ENCODE measurements at regions not wholly inside any gene's neighbourhood (a gene's known extent, or its start where the extent isn't known, plus 50 kb on each side); places are given as distances from the start of the nearest gene placed in this dataset.

GRCh38 chr4:128700659-128701350 is 108.7 kb upstream of the JADE1 start:
- Mint-ChIP-seq H3K4me1 (no peaks in the 10 kb centered on the region), H3K27ac (no peak overlapping the region), H3K9me3 (no peaks in the 10 kb centered on the region), H3K27me3 (no peaks in the 10 kb centered on the region), H3K4me3 (no peak overlapping the region), H3K36me3 (no peaks in the 10 kb centered on the region)
- ChIA-PET POLR2A (no interaction called here), CTCF (no interaction called here)
- no peak overlapping the region for H3K4me3 ChIP-seq (ENCODE audit: control insufficient read depth in 1 of 2, extremely low read depth in 1 of 2, low read length in 1 of 2)
- no peaks in the 10 kb centered on the region for H3K36me3 ChIP-seq (ENCODE audit: control insufficient read depth in 2 of 2, extremely low read depth in 1 of 2, insufficient read depth in 1 of 2, low read length in 1 of 2)
- no peaks in the 10 kb centered on the region for H3K9me3 ChIP-seq
- WGBS (ENCODE audit: insufficient coverage) = 100% methylated on average over 1 of the region's 1 CpG
- ATAC-seq (replicated peaks in 1 of 4) (no peak), DNase-seq (no peak)
- no peaks in the 10 kb centered on the region for H3K4me1 ChIP-seq (ENCODE audit: control insufficient read depth in 1 of 2, extremely low read depth in 1 of 2, insufficient read depth in 2 of 2, low read length in 2 of 2)
- H3K27ac ChIP-seq (ENCODE audit: low read length) = no peak overlapping the region
- no peaks in the 10 kb centered on the region for H3K27me3 ChIP-seq (replicated peaks in 1 of 2; ENCODE audit: control insufficient read depth in 2 of 2, extremely low read depth in 1 of 2, insufficient read depth in 2 of 2, low read length in 1 of 2)

DNA sequence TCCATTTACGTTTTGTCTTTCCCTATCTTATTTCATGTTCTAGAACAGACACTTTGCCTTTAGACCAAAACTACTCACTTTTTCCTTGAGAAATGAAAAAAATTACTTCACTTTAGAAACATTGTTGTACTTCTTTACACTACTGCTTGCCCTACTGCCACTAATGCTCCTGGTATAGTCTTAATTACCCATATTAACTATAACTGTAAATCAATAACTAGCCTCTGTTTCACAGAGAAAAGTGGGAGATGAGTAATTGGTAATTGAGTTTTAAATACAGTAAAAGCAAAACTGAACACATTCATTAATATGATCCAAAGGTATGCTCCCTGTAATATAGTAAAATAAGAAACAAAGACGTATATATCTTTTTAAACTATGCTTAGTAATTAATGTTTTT is 111.1 kb upstream of the JADE1 start:
- H3K27me3 Mint-ChIP-seq = no peaks in the 10 kb centered on the region
- 100% methylated on average over 1 of the region's 2 CpGs for WGBS (ENCODE audit: insufficient coverage)
- CTCF ChIA-PET = no interaction called here

DNA sequence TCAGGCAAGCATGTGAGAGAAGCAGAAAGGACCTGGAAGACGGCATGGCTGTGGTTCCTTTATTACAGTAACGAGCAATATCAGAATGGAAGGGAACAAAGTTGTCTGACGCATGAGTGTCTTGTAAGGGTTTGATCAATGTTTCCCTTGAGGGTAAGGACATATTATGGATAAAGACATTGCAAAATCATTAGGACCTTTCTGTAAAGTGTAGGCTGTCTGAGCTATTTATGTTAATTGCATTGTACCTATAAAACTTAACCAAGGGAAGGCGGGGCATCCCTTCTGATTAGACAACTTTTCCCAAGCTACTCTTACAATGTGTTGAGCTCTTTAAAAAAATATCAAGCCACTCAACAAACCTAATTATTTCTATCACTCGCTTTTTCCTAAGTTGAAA is 112.2 kb upstream of the JADE1 start:
- H3K27ac ChIP-seq (ENCODE audit: low read length) = no peak overlapping the region
- no peak for ATAC-seq (replicated peaks in 1 of 4)
- no peak for DNase-seq
- H3K27ac Mint-ChIP-seq = no peak overlapping the region
- no peaks in the 10 kb centered on the region for H3K4me1 ChIP-seq (ENCODE audit: control insufficient read depth in 1 of 2, extremely low read depth in 1 of 2, insufficient read depth in 2 of 2, low read length in 2 of 2)
- POLR2A ChIA-PET = no interaction called here
- peaks cover 0 to 2% of the 10 kb centered on the region in 2 donors for H3K27me3 Mint-ChIP-seq
- CTCF ChIA-PET = no interaction called here
- peaks cover 0 to 6% (median 0%) of the 10 kb centered on the region in 3 donors for H3K9me3 Mint-ChIP-seq
- 85% methylated on average over 2 of the region's 5 CpGs for WGBS (ENCODE audit: insufficient coverage)
- no peaks in the 10 kb centered on the region for H3K27me3 ChIP-seq (replicated peaks in 1 of 2; ENCODE audit: control insufficient read depth in 2 of 2, extremely low read depth in 1 of 2, insufficient read depth in 2 of 2, low read length in 1 of 2)
- H3K36me3 ChIP-seq (ENCODE audit: control insufficient read depth in 2 of 2, extremely low read depth in 1 of 2, insufficient read depth in 1 of 2, low read length in 1 of 2) = no peaks in the 10 kb centered on the region
- no peaks in the 10 kb centered on the region for H3K36me3 Mint-ChIP-seq
- no peaks in the 10 kb centered on the region for H3K9me3 ChIP-seq
- H3K4me3 ChIP-seq (ENCODE audit: control insufficient read depth in 1 of 2, extremely low read depth in 1 of 2, low read length in 1 of 2) = no peak overlapping the region
- H3K4me3 Mint-ChIP-seq = no peak overlapping the region
- H3K4me1 Mint-ChIP-seq = no peaks in the 10 kb centered on the region

More for the DNA sequence above, 111.1 kb upstream of the JADE1 start:
- POLR2A ChIA-PET = no interaction called here
- Mint-ChIP-seq H3K9me3 (peaks cover 0 to 6% (median 0%) of the 10 kb centered on the region in 3 donors), H3K4me1 (no peaks in the 10 kb centered on the region), H3K36me3 (no peaks in the 10 kb centered on the region), H3K4me3 (no peak overlapping the region), H3K27ac (no peak overlapping the region)
- no peaks in the 10 kb centered on the region for H3K27me3 ChIP-seq (replicated peaks in 1 of 2; ENCODE audit: control insufficient read depth in 2 of 2, extremely low read depth in 1 of 2, insufficient read depth in 2 of 2, low read length in 1 of 2)
- no peaks in the 10 kb centered on the region for H3K9me3 ChIP-seq
- ATAC-seq (replicated peaks in 1 of 4) (no peak), DNase-seq (no peak)
- no peak overlapping the region for H3K27ac ChIP-seq (ENCODE audit: low read length)
- H3K4me1 ChIP-seq (ENCODE audit: control insufficient read depth in 1 of 2, extremely low read depth in 1 of 2, insufficient read depth in 2 of 2, low read length in 2 of 2) = no peaks in the 10 kb centered on the region
- no peaks in the 10 kb centered on the region for H3K36me3 ChIP-seq (ENCODE audit: control insufficient read depth in 2 of 2, extremely low read depth in 1 of 2, insufficient read depth in 1 of 2, low read length in 1 of 2)
- no peak overlapping the region for H3K4me3 ChIP-seq (ENCODE audit: control insufficient read depth in 1 of 2, extremely low read depth in 1 of 2, low read length in 1 of 2)

DNA sequence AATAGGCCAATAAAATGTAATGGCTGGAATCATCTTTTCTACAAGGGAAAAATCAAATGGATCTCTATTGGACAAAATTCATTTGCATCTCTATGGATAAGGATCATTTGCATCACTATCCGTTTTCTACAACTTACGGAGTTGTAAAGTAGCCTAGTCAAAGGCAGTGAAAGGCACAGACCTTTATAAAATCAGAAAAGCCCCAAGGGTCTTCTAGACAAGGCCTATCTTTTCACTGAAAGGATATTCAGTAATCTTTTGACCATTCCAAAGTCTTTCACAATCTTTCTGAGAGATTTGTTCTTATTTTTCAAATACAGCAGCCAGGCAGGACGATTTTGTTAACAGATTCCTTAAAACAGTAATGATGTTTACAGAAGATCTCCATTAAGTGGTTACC is 119.5 kb upstream of the JADE1 start:
- ATAC-seq (replicated peaks in 1 of 4) = no peak
- no peaks in the 10 kb centered on the region for H3K36me3 ChIP-seq (ENCODE audit: control insufficient read depth in 2 of 2, extremely low read depth in 1 of 2, insufficient read depth in 1 of 2, low read length in 1 of 2)
- Mint-ChIP-seq H3K9me3 (peaks cover 0 to 6% (median 0%) of the 10 kb centered on the region in 3 donors), H3K4me3 (no peak overlapping the region), H3K27ac (no peak overlapping the region), H3K27me3 (peaks cover 7 to 9% of the 10 kb centered on the region in 2 donors), H3K36me3 (no peaks in the 10 kb centered on the region), H3K4me1 (no peaks in the 10 kb centered on the region)
- POLR2A ChIA-PET = no interaction called here
- no peaks in the 10 kb centered on the region for H3K9me3 ChIP-seq
- no peak for DNase-seq
- CTCF ChIA-PET = no interaction called here
- no peaks in the 10 kb centered on the region for H3K27me3 ChIP-seq (replicated peaks in 1 of 2; ENCODE audit: control insufficient read depth in 2 of 2, extremely low read depth in 1 of 2, insufficient read depth in 2 of 2, low read length in 1 of 2)
- 100% methylated on average over 2 of the region's 3 CpGs for WGBS (ENCODE audit: insufficient coverage)
- H3K4me3 ChIP-seq (ENCODE audit: control insufficient read depth in 1 of 2, extremely low read depth in 1 of 2, low read length in 1 of 2) = no peak overlapping the region
- no peak overlapping the region for H3K27ac ChIP-seq (ENCODE audit: low read length)
- no peaks in the 10 kb centered on the region for H3K4me1 ChIP-seq (ENCODE audit: control insufficient read depth in 1 of 2, extremely low read depth in 1 of 2, insufficient read depth in 2 of 2, low read length in 2 of 2)

GRCh38 chr4:128688846-128689437 is 120.6 kb upstream of the JADE1 start:
- Mint-ChIP-seq H3K27ac (no peak overlapping the region), H3K4me1 (no peaks in the 10 kb centered on the region), H3K27me3 (peaks cover 8 to 9% of the 10 kb centered on the region in 2 donors), H3K36me3 (no peaks in the 10 kb centered on the region), H3K9me3 (peaks cover 0 to 3% (median 0%) of the 10 kb centered on the region in 3 donors), H3K4me3 (no peak overlapping the region)
- DNase-seq (no peak), ATAC-seq (replicated peaks in 1 of 4) (no peak)
- H3K27ac ChIP-seq (ENCODE audit: low read length) = no peak overlapping the region
- H3K27me3 ChIP-seq (replicated peaks in 1 of 2; ENCODE audit: control insufficient read depth in 2 of 2, extremely low read depth in 1 of 2, insufficient read depth in 2 of 2, low read length in 1 of 2) = no peaks in the 10 kb centered on the region
- POLR2A ChIA-PET = no interaction called here
- no peaks in the 10 kb centered on the region for H3K9me3 ChIP-seq
- H3K36me3 ChIP-seq (ENCODE audit: control insufficient read depth in 2 of 2, extremely low read depth in 1 of 2, insufficient read depth in 1 of 2, low read length in 1 of 2) = no peaks in the 10 kb centered on the region
- H3K4me3 ChIP-seq (ENCODE audit: control insufficient read depth in 1 of 2, extremely low read depth in 1 of 2, low read length in 1 of 2) = no peak overlapping the region
- WGBS (ENCODE audit: insufficient coverage) = no CpG with 5 or more reads among the region's 3 CpGs
- CTCF ChIA-PET = no interaction called here
- H3K4me1 ChIP-seq (ENCODE audit: control insufficient read depth in 1 of 2, extremely low read depth in 1 of 2, insufficient read depth in 2 of 2, low read length in 2 of 2) = no peaks in the 10 kb centered on the region

DNA sequence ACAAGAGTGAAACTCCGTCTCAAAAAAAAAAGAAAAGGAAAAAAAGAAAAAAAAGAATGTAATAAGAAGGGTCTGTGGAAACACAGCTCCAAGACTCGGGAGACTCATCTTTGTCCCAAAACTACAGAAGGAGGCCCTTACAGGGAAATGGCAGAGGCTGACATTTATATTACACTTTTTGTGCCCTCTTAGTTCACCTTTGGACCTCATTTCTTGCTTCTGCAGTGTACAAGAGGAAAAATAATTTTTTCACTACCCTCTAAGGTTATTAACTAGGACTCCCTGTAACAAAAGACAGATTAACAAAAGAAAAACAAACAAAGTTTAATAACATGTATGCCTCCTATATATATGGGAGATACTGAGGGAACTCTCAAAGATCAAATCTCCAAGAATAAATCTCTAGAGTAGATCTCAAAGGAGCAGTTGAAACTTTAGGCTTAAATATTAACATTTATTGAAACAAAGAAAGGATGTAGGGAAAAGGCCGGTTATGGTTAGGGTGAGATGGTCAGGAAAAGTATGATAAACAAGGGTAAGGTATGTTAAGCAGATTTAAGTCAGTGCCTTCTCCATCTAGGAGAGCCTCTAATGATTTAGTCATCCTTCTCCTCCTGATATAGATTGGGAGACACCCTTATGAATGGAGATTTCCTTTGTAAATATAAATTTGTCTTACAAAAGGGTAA is 121.3 kb upstream of the JADE1 start:
- Mint-ChIP-seq H3K27ac (no peak overlapping the region), H3K9me3 (no peaks in the 10 kb centered on the region), H3K27me3 (peaks cover 9% of the 10 kb centered on the region in 2 donors), H3K4me3 (no peak overlapping the region), H3K4me1 (no peaks in the 10 kb centered on the region), H3K36me3 (no peaks in the 10 kb centered on the region)
- POLR2A ChIA-PET = interaction anchor here in 1 of 2 donors (0.6 kb wide), 1 partner anchor 68 kb away, joined by 7 read pairs; no protein-coding TSS in a partner anchor
- DNase-seq (no peak), ATAC-seq (replicated peaks in 1 of 4) (no peak)
- no peaks in the 10 kb centered on the region for H3K9me3 ChIP-seq
- H3K27ac ChIP-seq (ENCODE audit: low read length) = no peak overlapping the region
- H3K4me1 ChIP-seq (ENCODE audit: control insufficient read depth in 1 of 2, extremely low read depth in 1 of 2, insufficient read depth in 2 of 2, low read length in 2 of 2) = no peaks in the 10 kb centered on the region
- H3K27me3 ChIP-seq (replicated peaks in 1 of 2; ENCODE audit: control insufficient read depth in 2 of 2, extremely low read depth in 1 of 2, insufficient read depth in 2 of 2, low read length in 1 of 2) = no peaks in the 10 kb centered on the region
- no CpG with 5 or more reads among the region's 3 CpGs for WGBS (ENCODE audit: insufficient coverage)
- no peaks in the 10 kb centered on the region for H3K36me3 ChIP-seq (ENCODE audit: control insufficient read depth in 2 of 2, extremely low read depth in 1 of 2, insufficient read depth in 1 of 2, low read length in 1 of 2)
- no peak overlapping the region for H3K4me3 ChIP-seq (ENCODE audit: control insufficient read depth in 1 of 2, extremely low read depth in 1 of 2, low read length in 1 of 2)
- CTCF ChIA-PET = no interaction called here

Data from T-cell (primary cell).